Stimulated activated CD4-positive, alpha-beta T cell treated with anti-CD3 and anti-CD28 coated beads, Interleukin-15, amount 100 ng/mL, for 48 hours (primary cell): ENCODE measurements at regions not wholly inside any gene's neighbourhood (a gene's known extent, or its start where the extent isn't known, plus 50 kb on each side); places are given as distances from the start of the nearest gene placed in this dataset.
"Not testable (repeated sequence)": the region's sequence is repeated elsewhere in the genome, so short reads cannot be mapped to it uniquely, and the experiment has no call there.

Source experiments
- DNase-seq, 2 donors: peaks; one replicate each; pipeline ENCODE4 v3.0.0-alpha.2; 2020; ENCODE audit warnings: low read depth in 2 of 2

GRCh38 chr9:73981405-73981804 is 515.7 kb upstream of the RORB start:
- no peak for DNase-seq

- DNase-seq: no peak
These were observed 501.3 kb upstream of the RORB start for GRCh38 chr9:73995836-73996235.

- DNase-seq: no peak
These were observed 500.3 kb upstream of the RORB start for GRCh38 chr9:73996844-73997243.

GRCh38 chr9:74001382-74001781 is 495.8 kb upstream of the RORB start:
- DNase-seq: no peak

- DNase-seq: no peak
These were observed 490.2 kb upstream of the RORB start for GRCh38 chr9:74006935-74007334.

GRCh38 chr9:74007833-74008232 is 489.3 kb upstream of the RORB start:
- DNase-seq: no peak

GRCh38 chr9:74016004-74016403 is 481.1 kb upstream of the RORB start:
- DNase-seq: no peak

GRCh38 chr9:74025402-74025925 is 471.7 kb upstream of the RORB start:
- DNase-seq: no peak

GRCh38 chr9:74032421-74032820 is 464.7 kb upstream of the RORB start:
- DNase-seq: no peak

- no peak for DNase-seq
These were observed 461.3 kb upstream of the RORB start for GRCh38 chr9:74035786-74036185.

- no peak for DNase-seq
These were observed 460.4 kb upstream of the RORB start for GRCh38 chr9:74036549-74037231.

GRCh38 chr9:74037274-74037673 is 459.9 kb upstream of the RORB start:
- no peak for DNase-seq

GRCh38 chr9:74041588-74041987 is 455.5 kb upstream of the RORB start:
- DNase-seq: no peak

GRCh38 chr9:74044844-74045243 is 452.3 kb upstream of the RORB start:
- DNase-seq: no peak

- DNase-seq: no peak
These were observed 441.1 kb upstream of the RORB start for GRCh38 chr9:74056023-74056422.

- not testable (repeated sequence) for DNase-seq
These were observed 440.1 kb upstream of the RORB start for GRCh38 chr9:74057051-74057450.

GRCh38 chr9:74064702-74065101 is 432.4 kb upstream of the RORB start:
- no peak for DNase-seq

GRCh38 chr9:74066128-74066527 is 431.0 kb upstream of the RORB start:
- DNase-seq: no peak

- no peak for DNase-seq
These were observed 430.5 kb upstream of the RORB start for GRCh38 chr9:74066605-74067004.

GRCh38 chr9:74071502-74071901 is 425.6 kb upstream of the RORB start:
- no peak for DNase-seq

- no peak for DNase-seq
These were observed 423.2 kb upstream of the RORB start for GRCh38 chr9:74073897-74074296.

- DNase-seq: no peak
These were observed 418.5 kb upstream of the RORB start for GRCh38 chr9:74078647-74079046.

GRCh38 chr9:74080652-74081051 is 416.5 kb upstream of the RORB start:
- not testable (repeated sequence) for DNase-seq
